ENCODE measurements at regions not wholly inside any gene's neighbourhood (a gene's known extent, or its start where the extent isn't known, plus 50 kb on each side); places are given as distances from the start of the nearest gene placed in this dataset.
"Not testable (repeated sequence)": the region's sequence is repeated elsewhere in the genome, so short reads cannot be mapped to it uniquely, and the experiment has no call there.

DNA sequence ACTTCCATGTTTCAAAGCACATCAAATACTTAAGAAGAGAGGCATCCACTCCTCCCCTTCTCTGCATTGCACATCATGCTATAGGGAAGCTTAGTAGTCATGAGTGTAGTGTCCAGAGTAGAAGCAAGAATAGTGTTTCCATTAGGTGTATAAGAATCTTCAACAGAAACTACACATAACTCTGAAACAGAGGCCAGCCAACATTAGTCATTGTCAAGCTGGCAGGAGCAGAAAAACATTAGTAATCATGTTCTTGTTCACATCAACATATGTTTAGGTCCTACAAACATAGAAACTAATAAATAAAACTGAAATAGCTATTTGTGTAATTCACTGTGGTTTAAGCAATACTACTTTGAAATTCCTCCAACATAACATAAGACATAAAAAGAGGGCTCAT lies 370.2 kb downstream of the PPP1R3A start:
- no peak for FAIRE-seq
- no peak for TF ChIP-seq CTCF (IDR thresholded peaks at IDR 0.05; ENCODE audit: insufficient read depth, missing control alignments)
- DNase-seq (ENCODE audit: insufficient read length, low spot score), result no peak

GRCh38 chr7:113548137-113548536 lies 370.7 kb downstream of the PPP1R3A start:
- FAIRE-seq, result no peak
- no peak for TF ChIP-seq CTCF (IDR thresholded peaks at IDR 0.05; ENCODE audit: insufficient read depth, missing control alignments)
- no peak for DNase-seq (ENCODE audit: insufficient read length, low spot score)

GRCh38 chr7:113521468-113521867 lies 397.3 kb downstream of the PPP1R3A start:
- FAIRE-seq, result no peak
- no peak for DNase-seq (ENCODE audit: insufficient read length, low spot score)
- TF ChIP-seq CTCF (IDR thresholded peaks at IDR 0.05; ENCODE audit: insufficient read depth, missing control alignments), result no peak

DNA sequence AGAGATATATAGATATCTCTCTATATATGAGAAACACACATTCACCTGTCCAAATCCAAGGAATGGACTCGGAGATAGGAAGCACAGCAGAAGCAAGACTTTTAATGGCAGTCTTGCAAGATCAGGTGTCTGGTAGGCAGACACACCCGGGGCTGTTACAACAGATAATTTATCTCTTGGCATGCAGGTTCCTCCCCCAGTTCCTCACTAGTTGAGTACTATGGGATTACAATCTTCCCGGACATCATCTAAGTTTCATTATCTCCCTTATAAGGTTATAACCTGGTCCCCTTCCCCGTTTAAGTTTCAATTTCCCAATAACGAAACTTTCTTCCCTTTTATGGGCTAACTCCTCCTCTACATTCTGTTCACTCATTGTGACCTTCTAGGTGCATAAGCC lies 399.3 kb downstream of the PPP1R3A start:
- DNase-seq (ENCODE audit: insufficient read length, low spot score) (no peak), FAIRE-seq (no peak)
- TF ChIP-seq CTCF (IDR thresholded peaks at IDR 0.05; ENCODE audit: insufficient read depth, missing control alignments), result no peak

DNA sequence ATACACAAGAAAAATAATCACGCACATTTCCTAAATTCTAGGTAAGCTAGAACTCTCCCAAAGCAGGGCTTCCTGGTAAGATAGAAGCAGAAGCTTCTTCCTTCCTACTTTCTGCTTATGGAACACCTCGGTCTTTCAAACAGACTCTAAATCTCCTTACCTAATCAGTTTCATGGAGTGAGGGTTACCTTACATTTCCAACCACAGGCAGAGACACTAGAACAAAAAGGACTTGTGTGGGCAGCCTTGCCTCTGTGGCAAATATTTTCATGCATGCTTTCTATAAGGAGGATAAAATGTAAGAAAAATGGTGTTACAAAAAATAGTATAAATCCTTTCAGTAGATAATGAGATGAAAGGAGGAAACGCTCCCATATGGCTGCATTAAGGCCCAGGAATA lies 386.3 kb upstream of the SMIM30 start:
- FAIRE-seq (peak; percentile 16), DNase-seq (ENCODE audit: insufficient read length, low spot score) (no peak)
- TF ChIP-seq CTCF (IDR thresholded peaks at IDR 0.05; ENCODE audit: insufficient read depth, missing control alignments), result no peak

- no peak for DNase-seq (ENCODE audit: insufficient read length, low spot score)
- no peak for FAIRE-seq
These were observed 385.8 kb upstream of the SMIM30 start for GRCh38 chr7:113504142-113504541.

DNA sequence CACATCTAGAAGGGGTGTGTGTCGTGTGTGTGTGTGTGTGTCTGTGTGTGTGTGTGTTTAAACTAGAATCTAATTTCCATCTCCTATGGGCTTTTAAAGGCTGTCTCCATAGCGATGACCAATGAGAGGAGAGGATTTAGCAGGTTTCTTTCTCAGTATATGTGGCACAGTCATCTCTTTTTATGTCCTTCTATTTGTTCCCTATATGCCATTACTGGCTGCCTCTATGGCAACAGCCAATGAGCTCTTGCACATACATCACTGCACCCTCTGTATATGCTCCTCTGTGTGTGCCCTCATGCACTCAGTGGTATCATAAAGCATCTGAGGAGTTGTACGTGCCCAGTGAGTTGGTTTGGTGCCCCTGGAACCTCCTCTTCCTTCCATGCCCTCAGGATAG lies 378.2 kb upstream of the SMIM30 start:
- not testable (repeated sequence) for DNase-seq (ENCODE audit: insufficient read length, low spot score); FAIRE-seq

More at GRCh38 chr7:113504142-113504541, 385.8 kb upstream of the SMIM30 start:
- no peak for TF ChIP-seq CTCF (IDR thresholded peaks at IDR 0.05; ENCODE audit: insufficient read depth, missing control alignments)

GRCh38 chr7:113494797-113495566 lies 376.6 kb upstream of the SMIM30 start:
- not testable (repeated sequence) for DNase-seq (ENCODE audit: insufficient read length, low spot score)
- peak; percentile 74 for FAIRE-seq

Data from D721Med (cell line).